GM18505 (cell line): ENCODE measurements at regions not wholly inside any gene's neighbourhood (a gene's known extent, or its start where the extent isn't known, plus 50 kb on each side); places are given as distances from the start of the nearest gene placed in this dataset.

Source experiments
- ATAC-seq: cut with Tn5 transposase; IDR thresholded peaks from one replicate; pipeline ENCODE4 v1.9.1; 2021; ENCODE audit not compliant: unreplicated experiment
- POLR2A ChIP-seq: IDR thresholded peaks from 4 replicates; pipeline ENCODE4 v1.6.1; 2011; ENCODE audit warnings: borderline replicate concordance; ENCODE audit not compliant: insufficient read depth, insufficient read length; ENCODE audit errors: extremely low read depth

DNA sequence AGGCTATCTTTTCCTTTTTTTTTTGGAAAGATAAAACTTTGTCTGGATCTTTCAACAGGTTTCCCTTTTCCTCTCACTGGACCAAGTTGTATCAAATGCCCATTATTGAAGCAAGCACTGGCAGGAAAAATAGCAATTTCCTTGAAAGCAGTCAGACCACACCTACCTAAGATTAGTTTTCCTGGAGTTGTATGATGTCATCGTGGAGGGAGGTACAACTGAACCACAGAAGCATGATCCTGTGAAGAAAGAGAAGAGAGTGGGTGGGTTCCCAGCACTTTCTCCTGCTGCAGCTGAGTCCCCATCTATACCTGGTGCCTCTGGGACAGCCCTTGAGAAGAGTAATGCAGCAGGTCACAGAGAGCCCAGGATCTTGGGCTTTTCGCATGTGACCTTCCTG lies 63.6 kb upstream of the ERCC4 start:
- TF ChIP-seq POLR2A, result no peak
- ATAC-seq, result no peak

- no peak for ATAC-seq
- no peak for TF ChIP-seq POLR2A
Observed at GRCh38 chr16:13856811-13857511, 63.0 kb upstream of the ERCC4 start.

DNA sequence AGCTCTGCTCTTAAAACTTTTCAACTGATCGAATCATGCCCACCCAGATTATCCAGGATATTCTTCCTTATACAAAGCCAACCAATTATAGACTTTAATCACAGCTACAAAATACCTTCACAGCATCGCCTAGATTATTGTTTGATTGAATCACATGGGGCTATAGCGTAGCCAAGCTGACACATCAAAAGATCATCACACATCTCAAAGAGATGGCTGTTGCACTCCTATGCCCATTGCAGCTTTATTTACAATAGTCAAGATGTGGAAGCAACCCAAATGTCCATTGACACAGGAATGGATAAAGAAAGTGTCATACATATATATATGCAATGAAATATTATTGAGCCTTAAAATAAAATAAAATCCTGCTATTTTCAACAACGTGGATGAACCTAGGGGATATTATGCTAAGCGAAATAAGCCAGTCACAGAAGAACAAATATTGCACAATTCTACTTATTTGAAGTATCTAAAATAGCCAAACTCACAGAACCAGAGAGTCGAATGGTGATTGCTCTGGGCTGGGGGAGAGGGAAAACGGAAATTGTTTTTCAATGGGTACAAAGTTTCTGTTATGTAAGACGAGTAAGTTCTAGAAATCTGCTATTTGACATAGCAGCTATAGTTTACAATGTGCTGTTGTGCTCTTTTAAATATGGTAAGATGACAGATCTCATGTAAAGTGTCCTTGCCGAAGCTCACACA lies 60.9 kb upstream of the ERCC4 start:
- no peak for ATAC-seq
- TF ChIP-seq POLR2A, result no peak

DNA sequence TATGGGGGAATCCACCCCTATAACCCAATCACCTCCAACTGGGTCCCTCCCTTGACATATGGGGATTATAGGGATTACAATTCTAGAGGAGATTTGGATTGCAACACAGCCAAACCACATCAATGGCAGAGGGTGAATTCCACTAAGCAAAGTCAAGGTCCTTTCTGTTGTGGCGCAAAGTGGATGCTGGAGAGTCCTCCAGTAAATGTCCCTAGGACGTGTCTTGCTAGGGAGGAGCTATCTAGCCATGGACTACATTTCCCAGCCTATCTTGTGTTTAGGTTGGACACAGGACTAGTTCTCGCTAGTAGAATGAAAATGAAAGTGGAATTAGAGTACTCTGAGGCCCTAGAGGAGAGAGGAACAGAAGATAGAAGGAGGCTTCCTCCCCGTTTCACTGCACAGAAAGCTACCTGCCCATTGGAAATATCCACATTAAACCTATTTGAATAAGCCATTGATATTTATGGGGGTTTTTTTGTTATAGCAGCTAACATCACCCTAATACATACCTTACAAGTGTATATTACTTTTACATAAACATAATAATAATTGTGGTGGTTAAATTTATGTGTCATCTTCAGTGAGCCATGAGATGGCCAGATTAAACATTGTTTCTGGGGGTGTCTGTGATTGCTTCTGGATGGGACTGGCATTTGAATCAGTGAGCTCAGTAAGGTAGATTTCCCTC lies 56.7 kb upstream of the ERCC4 start:
- TF ChIP-seq POLR2A, result no peak
- ATAC-seq, result no peak

DNA sequence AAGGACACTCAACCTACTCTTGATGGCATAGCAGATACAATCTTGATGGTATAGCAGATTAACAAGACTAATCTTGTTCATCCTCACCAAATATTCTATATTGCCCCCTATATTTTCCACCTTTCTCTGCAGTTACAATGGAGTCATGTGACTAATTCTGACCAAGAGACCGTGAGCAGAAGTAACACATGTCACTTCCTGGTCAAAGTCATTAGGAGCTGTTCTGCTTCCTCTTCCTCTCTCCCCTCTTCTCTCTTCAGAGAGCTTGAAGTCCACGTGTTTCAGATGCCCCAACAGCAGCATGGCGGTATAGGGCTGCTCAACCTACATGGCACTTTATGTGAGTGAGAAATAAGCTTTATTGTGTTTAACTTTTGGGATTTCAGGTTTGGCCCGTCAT lies 55.3 kb upstream of the ERCC4 start:
- ATAC-seq, result no peak

DNA sequence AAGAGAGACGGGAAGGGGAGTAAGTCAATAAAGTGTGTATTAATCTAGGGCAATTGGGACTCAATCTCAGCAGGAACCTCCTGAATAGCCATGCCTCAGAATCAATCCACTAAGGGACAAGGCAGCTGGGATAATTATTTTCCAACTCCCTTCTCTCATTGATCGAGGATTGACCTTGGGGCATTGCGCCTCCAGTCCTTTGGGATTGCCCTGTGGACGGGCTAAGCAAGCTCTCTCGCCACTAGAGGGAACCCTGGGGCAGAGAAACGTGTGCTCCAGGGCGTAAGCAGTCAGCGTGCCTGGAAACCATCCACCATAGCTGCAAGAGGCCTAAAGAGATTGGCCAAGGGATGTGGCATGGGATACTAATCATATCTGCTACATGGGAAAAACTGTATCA lies 53.9 kb upstream of the ERCC4 start:
- no peak for ATAC-seq

More for the DNA sequence above, 55.3 kb upstream of the ERCC4 start:
- no peak for TF ChIP-seq POLR2A

More for the DNA sequence above, 53.9 kb upstream of the ERCC4 start:
- no peak for TF ChIP-seq POLR2A
